HG03103 (cell line): ENCODE measurements at regions not wholly inside any gene's neighbourhood (a gene's known extent, or its start where the extent isn't known, plus 50 kb on each side); places are given as distances from the start of the nearest gene placed in this dataset.

Experiments
- ATAC-seq: cut with Tn5 transposase; IDR thresholded peaks from one replicate; pipeline ENCODE4 v1.9.1; 2021; ENCODE audit warnings: low read depth; ENCODE audit not compliant: unreplicated experiment

DNA sequence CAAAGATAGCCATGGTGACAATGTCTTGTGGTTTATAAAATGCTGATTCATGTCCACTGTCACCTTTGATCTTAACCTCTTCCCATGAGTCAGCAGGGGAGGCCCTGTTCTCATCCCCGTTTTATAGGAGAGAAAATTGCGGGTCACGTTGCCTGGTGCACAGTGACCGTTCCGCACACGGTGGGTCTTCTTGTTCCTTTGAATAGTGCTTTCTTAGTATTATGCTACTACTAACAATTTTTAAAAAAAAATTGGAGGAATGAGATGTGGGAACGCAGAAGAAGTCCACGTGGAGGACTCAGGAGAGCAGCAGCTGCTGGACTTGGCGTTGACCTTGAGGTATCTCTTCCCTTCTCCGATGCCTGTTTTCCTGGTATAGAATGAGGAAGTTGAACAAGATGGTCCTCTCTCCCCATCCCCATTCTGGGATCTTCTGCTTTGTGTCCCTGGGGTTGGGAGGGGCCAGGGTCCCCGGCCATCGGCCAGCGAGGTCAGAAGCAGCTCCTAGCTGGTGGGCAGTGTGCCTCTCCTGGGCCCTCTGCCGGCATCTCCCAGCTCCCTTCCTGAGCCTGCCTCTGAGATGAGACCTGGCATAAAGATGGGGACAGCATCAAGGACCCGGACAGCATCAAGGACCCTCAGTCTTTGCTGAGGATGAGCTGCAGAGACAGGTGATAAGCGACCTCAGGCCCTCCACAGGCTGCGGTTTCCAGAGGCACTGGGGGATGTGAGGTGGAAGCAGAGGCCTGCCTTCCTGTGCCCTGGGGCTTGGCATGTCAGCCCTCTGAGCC is 143.9 kb downstream of the C9orf50 start:
- ATAC-seq = no peak

DNA sequence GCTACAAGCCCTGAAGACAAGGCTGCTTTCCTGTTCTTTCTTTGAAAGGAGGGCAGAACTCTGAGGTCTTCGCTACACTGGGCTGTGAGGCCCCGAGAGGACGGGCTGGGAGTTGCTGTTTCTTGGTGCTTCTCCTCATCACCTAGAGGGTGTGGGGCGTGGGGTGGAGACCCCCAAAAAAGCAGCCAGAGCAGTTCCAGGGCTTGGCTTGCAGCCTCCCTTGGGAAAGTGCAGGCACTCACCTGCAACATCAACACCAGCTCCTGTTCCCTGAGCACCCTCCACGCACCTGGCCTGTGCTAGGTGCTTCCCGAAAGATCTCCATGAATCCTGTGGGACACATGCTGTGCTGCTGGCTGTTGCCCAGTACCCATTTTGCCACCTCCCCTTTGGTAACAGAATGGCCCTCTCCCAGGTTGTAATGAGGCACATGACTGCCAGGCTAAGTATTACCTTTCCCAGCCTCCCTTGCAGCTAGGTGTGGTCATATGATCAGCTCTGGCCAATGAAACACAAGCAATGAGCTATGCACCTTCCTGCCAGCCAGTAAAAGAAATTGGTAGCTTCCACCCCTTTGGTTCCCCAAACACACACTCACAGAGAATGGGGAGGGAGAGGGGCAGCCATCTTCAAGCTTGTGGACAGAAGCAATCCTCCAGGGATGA is 146.0 kb downstream of the C9orf50 start:
- no peak for ATAC-seq

DNA sequence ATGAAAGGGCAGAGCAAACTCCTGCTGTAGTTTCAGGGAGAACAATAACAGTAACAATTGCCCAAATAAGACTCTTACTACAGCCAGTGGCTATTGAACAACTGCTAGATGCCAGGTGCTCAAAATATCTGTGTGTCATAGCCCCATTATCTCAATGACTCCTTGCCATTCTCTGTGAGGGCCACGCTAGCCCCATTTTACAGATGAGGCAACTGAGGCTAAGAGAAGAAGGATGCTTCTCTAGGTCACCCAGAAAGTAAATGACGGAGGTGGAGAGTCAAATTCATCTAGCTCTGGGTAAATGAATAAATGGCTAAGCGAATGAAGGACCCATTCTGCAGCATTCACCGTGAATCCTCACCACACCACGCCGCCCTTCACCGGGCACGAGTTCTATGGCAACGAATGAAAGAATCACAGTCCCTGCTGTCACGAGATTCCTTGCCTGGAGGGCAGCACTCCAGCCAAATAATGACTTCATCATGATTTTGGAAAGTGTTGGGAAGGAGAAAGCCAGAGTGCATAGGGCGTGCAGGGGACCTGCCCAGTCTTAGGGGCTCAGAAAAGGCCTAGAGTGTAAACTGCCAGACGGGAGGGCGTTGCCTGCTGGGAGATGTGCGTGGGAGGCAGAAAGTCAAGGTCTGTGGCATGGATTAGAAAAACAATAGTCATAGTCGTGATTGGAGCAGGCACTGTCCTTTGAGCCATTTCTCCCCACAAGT is 147.2 kb downstream of the C9orf50 start:
- no peak for ATAC-seq

DNA sequence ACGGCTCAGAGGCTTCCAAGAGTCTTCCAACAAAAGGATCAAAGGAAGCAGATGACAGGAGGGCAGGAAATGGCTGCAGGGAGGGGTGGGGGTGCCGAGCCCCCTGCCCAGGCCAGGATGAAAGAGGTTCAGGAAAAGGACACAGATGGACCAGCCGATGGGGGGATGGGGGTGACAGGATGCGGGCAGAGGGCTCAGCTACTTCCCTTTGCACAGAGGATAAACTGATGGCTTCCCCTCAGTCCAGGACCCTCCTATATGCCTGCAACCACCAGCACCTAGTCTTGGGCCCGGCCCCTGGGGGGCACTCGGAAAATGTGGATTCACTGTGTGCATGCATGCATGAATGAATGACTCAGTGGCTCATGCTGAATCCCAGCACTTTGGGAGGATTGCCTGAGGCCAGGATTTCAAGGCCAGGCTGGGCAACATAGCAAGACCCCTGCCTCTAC is 148.2 kb downstream of the C9orf50 start:
- no peak for ATAC-seq

DNA sequence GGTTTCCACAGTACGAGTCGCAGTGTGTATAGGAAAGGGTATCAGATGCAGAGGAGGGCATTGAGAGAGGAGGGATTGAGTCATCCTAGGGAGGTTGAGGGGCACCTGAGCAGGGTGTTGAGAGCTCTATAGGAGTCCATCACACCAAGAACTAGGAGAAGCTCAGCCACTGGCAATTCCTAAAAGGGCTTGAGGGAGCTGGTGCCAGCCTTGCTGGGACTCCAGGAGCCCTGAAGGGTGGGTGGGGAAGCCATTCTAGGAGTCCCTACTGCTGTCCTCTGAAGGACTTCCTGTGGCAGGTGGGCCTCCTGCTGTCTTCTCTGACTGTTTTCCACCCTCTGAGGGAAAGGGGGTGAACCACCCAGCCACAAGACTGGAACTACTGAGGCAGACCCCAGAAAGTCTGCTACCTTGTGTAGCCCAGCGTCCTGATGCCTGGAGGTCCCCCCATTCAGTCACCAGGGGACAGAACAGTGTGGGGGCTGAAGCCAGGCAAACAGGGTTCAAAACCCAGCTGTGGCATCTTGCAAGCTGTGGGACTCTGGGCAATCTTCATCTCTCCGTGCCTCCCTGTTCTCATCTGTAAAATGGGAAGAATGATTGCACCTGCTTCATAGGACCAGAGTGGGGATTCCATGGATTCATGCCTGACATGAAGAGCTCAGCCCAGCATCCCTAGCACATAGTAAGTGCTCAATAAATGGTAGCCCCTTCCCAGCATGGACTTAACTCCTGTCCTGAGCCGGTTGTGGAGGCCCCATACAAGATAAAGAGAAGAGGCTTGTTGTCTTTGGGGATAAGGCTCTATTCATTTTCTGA is 149.5 kb downstream of the C9orf50 start:
- ATAC-seq = no peak

DNA sequence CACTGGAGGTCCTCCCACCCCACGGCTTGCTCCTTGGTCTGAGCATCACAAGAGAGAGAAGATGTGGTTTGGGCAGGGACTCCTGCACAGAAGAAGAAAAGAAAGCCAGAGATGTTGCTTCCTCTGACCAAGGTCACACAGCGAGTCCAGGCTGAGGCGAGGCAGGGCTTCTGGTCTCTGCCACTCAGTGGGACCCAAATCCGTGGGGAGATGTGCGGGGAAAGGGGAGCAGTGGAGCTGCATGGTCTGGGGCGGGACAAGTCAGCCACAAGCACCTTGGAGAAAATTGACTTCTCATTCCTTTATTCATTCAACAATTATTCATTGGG is 150.9 kb downstream of the C9orf50 start:
- no peak for ATAC-seq

DNA sequence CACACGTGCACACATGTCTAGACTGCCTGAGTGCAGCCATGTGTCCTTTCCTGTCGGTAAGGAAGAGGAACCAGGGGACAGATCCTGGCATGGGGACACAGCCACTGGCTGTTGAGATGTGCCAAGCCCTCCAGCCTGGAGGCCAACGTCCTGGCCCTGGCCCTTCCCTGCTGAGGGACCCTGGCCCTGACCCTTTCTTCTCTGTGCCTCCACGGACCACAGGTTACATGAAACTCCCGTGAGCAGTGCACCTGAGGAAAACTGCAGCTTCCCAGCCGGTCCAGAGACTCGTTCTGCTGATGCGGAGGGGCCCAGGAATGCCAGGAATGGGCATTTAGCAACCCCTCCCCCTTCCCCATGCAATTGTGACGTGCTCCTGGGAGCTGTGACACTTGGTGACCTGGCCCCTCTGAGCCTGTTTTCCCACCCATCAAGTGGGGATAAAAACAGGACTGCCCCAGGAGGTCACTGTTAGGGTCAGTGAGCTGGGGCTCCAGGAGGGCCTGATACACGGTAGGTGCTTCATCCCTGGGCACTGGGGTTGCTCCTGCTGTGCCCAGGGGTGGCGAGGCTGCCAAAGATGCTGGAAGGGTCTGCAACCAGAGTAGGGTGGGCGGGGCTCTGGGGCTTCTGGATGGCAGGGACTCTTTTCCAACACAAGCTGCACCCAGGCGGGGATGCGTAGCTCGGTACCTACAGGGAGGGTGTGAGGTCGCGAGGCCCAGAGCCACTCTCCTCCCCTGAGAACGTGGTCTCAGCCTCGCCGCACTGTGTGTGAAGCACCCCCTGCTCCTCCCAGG is 151.5 kb downstream of the C9orf50 start:
- ATAC-seq = no peak

DNA sequence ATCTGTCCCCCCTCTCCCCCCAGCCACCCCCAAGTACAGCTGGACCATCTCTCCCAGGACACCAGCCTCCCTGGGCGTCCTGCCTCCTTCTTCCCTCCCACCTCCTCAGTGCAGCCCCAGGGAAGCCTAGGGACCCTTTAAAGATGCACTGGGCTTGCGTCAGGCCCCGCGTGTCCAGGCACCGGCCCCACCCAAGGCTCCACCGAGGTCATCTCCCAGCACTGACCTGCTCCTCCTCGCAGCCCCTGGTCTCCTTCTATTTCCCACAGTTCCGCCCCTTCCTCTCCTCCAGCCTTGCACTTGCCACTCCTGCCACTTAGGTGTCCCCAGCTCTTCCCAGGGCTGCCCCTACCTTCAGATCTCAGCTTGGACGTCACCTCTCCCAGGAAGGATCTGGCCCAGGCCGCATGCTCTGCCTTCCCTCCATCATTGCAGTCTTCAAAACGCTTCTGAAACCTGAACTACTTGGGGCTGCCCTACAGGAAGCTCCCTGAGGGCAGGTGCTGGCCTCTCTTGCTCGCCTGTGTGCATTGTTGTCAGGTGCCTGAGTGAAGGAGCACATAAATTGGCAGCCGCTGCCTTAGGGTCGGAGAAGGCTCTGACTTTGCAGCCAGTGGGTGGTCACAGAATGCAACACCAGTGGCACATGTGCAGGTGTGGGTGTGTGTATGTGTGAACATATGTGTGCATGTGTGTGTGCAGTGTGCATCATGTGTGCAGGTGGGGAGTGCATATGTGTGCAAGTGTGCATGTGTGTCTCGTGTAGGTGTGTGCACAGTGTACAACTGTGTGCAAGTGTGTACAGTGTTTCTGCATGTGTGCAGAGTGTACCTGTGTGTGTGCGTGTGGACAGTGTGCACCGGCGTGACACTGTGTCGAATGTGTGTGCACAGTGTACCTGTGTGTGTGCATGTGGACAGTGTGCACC is 152.9 kb downstream of the C9orf50 start:
- ATAC-seq = no peak

DNA sequence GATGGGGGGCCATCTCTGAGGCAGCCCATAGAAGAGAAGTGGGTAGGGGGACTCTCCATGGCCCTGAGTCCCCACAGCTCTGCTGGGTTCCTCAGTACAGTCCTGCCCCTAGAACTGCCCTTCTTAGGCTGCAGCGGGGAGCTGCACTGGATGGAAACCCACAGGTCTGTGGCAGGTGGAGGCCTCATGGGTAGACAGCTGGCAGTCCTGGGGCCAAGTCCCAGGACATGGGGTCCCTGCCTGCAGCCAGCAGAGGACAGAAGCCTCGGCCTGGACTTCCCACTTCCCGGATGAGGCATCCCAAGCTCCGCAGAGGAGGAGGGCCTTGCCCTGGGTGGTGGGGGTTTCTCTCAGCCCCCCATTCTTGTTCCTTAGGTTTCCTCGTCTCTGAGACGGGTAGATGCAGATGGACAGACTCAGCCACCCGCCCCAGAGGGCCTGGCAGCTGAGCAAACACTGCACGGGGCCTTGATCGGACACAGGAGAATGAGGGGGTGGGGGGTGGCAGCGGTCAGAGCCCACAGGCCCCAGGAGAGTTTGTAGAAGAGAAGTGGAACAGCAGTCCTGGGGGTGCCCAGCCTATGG is 153.8 kb downstream of the C9orf50 start:
- no peak for ATAC-seq

DNA sequence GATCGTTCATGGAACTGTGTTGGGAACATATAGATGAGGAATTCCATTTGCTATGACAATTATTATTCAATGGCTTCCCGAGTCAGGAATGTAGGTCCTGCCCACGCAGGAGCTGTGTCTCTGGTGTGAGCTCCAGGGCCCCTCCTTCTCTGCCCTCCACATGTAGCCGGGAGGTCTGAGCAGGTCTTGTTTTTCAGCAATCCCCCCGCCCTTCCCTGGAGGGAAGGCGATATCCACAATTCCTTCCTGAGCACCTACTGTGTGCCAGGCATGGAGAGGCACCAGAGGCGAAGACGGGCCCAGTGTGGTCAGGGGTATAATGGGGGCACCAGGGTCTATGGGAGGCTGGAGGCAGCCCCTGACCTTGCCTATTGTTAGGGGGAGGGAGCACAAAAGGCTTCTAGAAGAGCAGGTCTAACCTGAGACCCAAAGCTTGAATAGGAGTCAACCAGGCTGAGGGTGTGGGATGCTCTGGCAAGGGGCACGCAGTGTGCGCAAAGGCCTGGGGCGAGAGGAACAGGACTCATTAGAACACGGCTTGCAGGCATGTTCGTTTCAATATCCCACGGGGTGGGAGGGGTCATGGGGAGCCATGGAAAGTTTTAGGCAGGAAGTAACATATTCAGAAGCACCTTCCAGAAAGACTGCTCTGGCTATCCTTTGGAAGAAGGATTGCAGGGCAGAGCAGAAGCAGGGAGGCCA is 154.9 kb downstream of the C9orf50 start:
- no peak for ATAC-seq

DNA sequence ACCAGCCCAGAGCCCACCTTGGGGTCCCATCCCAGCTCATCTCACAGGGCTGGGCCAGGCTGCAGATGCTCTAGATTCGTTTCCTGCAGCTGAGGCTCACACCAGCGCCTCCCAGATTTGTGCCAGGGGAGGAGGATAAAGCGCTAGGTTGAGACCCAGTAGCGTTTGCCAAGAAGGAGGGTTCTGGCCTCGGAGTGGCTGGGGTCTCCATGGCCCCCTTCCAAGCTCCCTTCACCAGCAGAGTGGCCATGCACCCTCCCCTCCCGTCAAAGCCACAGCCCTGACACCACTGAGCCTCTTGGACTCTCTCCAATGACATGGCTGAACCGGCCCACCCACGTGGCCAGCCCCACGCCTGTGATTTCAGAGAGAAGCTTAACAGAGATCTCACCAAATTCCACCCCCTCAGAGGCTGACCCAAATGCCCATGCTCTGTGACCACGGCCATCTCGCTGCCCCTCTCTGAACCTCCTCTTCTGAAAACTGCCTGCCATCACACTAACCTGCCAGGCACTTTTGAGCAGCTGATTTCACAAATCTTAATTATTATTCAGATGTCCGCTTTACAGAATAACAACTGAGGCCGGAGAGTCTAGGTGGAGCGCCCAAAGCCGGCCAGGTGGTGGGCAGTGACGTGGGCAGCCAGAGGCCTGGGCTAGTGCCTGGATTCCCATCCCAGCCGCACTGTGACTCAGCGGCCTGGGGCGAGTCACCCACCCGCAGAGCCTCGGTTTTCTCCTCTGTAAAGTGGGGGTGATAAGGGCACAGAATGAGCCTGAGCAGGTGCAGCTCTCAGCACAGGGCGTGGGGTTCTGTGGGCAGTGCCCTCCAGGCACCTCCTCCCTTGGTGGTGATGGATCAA is 155.7 kb downstream of the C9orf50 start:
- ATAC-seq = no peak

DNA sequence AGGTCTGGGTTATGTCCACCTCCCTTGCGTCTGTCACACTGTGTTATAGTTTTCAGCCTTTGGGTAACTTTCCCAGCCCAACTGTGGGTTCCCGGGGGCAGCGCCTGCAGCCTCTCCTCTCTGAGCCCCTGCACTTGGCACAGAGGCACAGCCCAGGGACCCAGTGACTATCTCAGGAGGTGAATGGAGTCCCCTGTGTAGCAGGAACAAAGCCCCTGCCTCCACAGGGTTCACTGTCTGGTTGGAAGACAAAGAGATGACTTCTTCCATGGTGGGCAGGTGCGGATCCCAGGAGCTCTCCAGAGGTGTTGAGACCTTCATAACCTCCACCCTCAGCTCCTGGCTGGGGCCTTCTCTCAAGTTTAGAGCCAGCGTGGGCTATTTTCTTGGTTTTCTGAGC is 156.9 kb downstream of the C9orf50 start:
- no peak for ATAC-seq

DNA sequence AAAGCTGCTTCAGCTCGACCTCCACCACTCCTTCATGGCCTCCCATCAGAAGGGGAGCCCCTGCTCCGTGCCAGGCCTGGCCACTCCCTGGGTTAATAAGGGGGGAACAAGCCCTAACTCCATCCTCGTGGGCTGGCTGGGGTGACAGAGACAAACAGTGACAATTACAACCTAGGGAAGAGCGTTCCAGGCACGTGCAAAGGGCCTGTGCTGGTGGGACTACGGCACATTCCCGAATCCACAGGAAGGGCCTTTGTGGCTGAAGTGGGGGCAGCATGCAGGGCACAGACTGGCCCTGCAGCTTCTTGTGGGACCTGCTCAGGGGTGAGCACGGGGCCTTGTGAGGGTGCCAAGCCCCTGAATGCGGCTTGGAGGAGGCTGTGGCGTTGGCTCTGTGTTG is 157.4 kb downstream of the C9orf50 start:
- no peak for ATAC-seq

DNA sequence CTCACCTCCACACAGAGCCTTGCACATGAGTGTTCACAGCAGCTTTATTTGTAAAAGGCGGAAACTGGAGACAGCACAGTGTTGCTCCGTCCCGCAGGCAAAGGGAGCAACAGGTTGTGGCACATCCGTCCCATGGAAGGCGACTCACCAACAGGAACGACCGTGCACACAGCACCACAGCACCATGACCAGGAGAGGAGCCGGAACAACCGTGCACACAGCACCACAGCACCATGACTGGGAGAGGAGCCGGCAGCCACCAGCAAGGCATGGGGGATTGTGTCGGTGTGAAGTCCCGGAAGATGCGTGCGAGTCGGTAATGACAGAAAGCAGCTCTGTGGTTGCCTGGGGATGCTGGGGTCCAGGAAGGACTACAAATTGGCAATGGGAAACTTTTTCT is 158.5 kb downstream of the C9orf50 start:
- ATAC-seq = no peak

DNA sequence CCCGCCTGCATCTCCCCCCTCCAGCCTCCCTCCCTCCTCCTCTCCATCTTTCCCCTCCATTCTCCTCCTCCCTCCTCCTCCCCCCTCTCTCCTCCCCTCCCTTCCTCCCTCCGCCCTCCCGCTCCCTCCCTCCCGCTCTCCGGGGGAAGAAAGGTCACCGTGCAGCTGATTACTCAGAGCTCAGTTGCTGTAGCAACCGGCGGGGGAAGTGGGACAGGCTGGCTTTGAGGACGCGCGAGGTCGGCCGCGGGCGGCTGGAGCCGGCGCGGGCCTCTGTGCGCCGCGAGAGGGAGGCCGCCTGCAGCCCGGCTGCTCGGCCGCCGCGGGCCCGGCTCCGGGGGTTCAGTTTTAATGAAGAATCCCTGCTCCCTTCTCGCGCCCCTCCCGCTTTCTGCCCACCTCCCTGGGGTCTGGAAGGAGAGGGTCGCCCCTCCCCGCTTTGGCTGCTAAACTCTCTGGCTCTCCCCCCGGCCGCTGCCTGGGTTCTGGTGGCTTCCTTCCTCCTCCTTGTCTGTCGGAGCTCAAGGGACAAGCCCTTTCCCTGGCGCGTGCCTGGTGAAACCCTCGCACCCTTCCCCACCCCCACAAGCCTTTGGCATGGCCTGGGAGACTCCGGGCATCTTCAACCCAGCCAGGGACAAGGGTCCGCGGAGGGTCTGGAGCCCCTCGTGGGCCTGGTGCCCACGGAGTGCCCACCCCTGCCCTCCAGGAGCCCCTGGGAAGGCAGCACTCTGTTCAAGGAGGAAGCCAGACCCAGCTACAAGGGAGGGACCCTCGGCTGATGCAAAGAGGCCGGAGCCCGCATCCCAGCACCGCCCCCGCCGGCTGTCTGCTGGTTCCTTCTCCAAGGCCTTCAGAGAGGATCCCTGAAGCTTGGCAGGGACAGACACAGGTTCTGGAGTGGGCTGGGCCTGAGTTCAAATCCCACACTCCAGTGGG is 160.3 kb downstream of the C9orf50 start:
- ATAC-seq = peak; percentile 60
